ENCODE measurements at regions not wholly inside any gene's neighbourhood (a gene's known extent, or its start where the extent isn't known, plus 50 kb on each side); places are given as distances from the start of the nearest gene placed in this dataset.

- peak overlapping the region; percentile 75 for H3K4me3 ChIP-seq (replicated peaks; ENCODE audit: insufficient read depth, low read length)
- peak; percentile 65 to 89 for DNase-seq (ENCODE audit: low read depth in 1 of 2, low spot score in 1 of 2)
- TF ChIP-seq, protein P1, sequence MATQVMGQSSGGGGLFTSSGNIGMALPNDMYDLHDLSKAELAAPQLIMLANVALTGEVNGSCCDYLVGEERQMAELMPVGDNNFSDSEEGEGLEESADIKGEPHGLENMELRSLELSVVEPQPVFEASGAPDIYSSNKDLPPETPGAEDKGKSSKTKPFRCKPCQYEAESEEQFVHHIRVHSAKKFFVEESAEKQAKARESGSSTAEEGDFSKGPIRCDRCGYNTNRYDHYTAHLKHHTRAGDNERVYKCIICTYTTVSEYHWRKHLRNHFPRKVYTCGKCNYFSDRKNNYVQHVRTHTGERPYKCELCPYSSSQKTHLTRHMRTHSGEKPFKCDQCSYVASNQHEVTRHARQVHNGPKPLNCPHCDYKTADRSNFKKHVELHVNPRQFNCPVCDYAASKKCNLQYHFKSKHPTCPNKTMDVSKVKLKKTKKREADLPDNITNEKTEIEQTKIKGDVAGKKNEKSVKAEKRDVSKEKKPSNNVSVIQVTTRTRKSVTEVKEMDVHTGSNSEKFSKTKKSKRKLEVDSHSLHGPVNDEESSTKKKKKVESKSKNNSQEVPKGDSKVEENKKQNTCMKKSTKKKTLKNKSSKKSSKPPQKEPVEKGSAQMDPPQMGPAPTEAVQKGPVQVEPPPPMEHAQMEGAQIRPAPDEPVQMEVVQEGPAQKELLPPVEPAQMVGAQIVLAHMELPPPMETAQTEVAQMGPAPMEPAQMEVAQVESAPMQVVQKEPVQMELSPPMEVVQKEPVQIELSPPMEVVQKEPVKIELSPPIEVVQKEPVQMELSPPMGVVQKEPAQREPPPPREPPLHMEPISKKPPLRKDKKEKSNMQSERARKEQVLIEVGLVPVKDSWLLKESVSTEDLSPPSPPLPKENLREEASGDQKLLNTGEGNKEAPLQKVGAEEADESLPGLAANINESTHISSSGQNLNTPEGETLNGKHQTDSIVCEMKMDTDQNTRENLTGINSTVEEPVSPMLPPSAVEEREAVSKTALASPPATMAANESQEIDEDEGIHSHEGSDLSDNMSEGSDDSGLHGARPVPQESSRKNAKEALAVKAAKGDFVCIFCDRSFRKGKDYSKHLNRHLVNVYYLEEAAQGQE (IDR thresholded peaks at IDR 0.05; ENCODE audit: insufficient replicate concordance, low read depth) = no peak
- TF ChIP-seq, protein P2, sequence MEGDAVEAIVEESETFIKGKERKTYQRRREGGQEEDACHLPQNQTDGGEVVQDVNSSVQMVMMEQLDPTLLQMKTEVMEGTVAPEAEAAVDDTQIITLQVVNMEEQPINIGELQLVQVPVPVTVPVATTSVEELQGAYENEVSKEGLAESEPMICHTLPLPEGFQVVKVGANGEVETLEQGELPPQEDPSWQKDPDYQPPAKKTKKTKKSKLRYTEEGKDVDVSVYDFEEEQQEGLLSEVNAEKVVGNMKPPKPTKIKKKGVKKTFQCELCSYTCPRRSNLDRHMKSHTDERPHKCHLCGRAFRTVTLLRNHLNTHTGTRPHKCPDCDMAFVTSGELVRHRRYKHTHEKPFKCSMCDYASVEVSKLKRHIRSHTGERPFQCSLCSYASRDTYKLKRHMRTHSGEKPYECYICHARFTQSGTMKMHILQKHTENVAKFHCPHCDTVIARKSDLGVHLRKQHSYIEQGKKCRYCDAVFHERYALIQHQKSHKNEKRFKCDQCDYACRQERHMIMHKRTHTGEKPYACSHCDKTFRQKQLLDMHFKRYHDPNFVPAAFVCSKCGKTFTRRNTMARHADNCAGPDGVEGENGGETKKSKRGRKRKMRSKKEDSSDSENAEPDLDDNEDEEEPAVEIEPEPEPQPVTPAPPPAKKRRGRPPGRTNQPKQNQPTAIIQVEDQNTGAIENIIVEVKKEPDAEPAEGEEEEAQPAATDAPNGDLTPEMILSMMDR (IDR thresholded peaks at IDR 0.05; ENCODE audit: insufficient read depth, low read length) = no peak
- no peak for TF ChIP-seq SPI1 (IDR thresholded peaks at IDR 0.05; ENCODE audit: borderline replicate concordance, low read depth)
- no peak for TF ChIP-seq GABPA (IDR thresholded peaks at IDR 0.05; ENCODE audit: low read depth)
- TF ChIP-seq POLR2AphosphoS5 (IDR thresholded peaks at IDR 0.05; ENCODE audit: low read depth) = no peak
- H3K27ac ChIP-seq (replicated peaks) = no peak overlapping the region
- no peaks in the 10 kb centered on the region for H3K27me3 ChIP-seq (ENCODE audit: insufficient read depth, poor library complexity, severe bottlenecking)
Observed at GRCh38 chr1:42035830-42036604, 117.2 kb upstream of the GUCA2B start.

GRCh38 chr1:42035205-42035829 lies 116.6 kb upstream of the HIVEP3 start:
- no peak for DNase-seq (ENCODE audit: low read depth in 1 of 2, low spot score in 1 of 2)
- Histone ChIP-seq H3K27me3 (ENCODE audit: insufficient read depth, poor library complexity, severe bottlenecking) (no peaks in the 10 kb centered on the region), H3K4me3 (replicated peaks; ENCODE audit: insufficient read depth, low read length) (peak overlapping the region; percentile 75), H3K27ac (replicated peaks) (no peak overlapping the region)
- TF ChIP-seq GABPA (IDR thresholded peaks at IDR 0.05; ENCODE audit: low read depth) = no peak
- TF ChIP-seq, protein P1 (IDR thresholded peaks at IDR 0.05; ENCODE audit: insufficient replicate concordance, low read depth) = no peak
- TF ChIP-seq POLR2AphosphoS5 (IDR thresholded peaks at IDR 0.05; ENCODE audit: low read depth) = no peak
- TF ChIP-seq SPI1 (IDR thresholded peaks at IDR 0.05; ENCODE audit: borderline replicate concordance, low read depth) = no peak
- TF ChIP-seq, protein P2 (IDR thresholded peaks at IDR 0.05; ENCODE audit: insufficient read depth, low read length) = no peak

GRCh38 chr1:42034426-42034825 lies 115.7 kb upstream of the HIVEP3 start:
- H3K4me3 ChIP-seq (replicated peaks; ENCODE audit: insufficient read depth, low read length) = no peak overlapping the region
- no peak overlapping the region for H3K27ac ChIP-seq (replicated peaks)
- H3K27me3 ChIP-seq (ENCODE audit: insufficient read depth, poor library complexity, severe bottlenecking) = no peaks in the 10 kb centered on the region
- TF ChIP-seq, protein P1 (IDR thresholded peaks at IDR 0.05; ENCODE audit: insufficient replicate concordance, low read depth) = no peak
- no peak for TF ChIP-seq POLR2AphosphoS5 (IDR thresholded peaks at IDR 0.05; ENCODE audit: low read depth)
- no peak for TF ChIP-seq SPI1 (IDR thresholded peaks at IDR 0.05; ENCODE audit: borderline replicate concordance, low read depth)
- TF ChIP-seq, protein P2 (IDR thresholded peaks at IDR 0.05; ENCODE audit: insufficient read depth, low read length) = no peak
- TF ChIP-seq GABPA (IDR thresholded peaks at IDR 0.05; ENCODE audit: low read depth) = no peak
- DNase-seq (ENCODE audit: low read depth in 1 of 2, low spot score in 1 of 2) = peak in 1 of 2 experiments; percentile 26

All from HL-60 (cell line).